BE2C (cell line): ENCODE measurements at regions not wholly inside any gene's neighbourhood (a gene's known extent, or its start where the extent isn't known, plus 50 kb on each side); places are given as distances from the start of the nearest gene placed in this dataset.

Source experiments
- DNase-seq: peaks from one replicate; pipeline ENCODE4 v3.0.0-alpha.2; 2020
- H3K27me3 ChIP-seq: fragments of 250-450 bp; sonication (Bioruptor Pico); 2 replicates; pipeline ENCODE4 v1.5.1; 2020; ENCODE audit warnings: mild to moderate bottlenecking
- H3K36me3 ChIP-seq: fragments of 250-450 bp; sonication (Bioruptor Pico); 2 replicates; pipeline ENCODE4 v1.5.1; 2020; ENCODE audit warnings: mild to moderate bottlenecking
- H3K4me1 ChIP-seq: fragments of 250-450 bp; sonication (Bioruptor Pico); 2 replicates; pipeline ENCODE4 v1.5.1; 2020
- H3K4me3 ChIP-seq: 2 replicates; pipeline ENCODE4 v1.5.1; 2011; ENCODE audit warnings: low read depth, low read length
- H3K9me3 ChIP-seq: fragments of 250-450 bp; sonication (Bioruptor Pico); 2 replicates; pipeline ENCODE4 v1.5.1; 2020
- CTCF ChIP-seq: IDR thresholded peaks from 2 replicates; pipeline ENCODE4 v1.5.1; 2012; ENCODE audit warnings: mild to moderate bottlenecking, low read depth, low read length

- H3K36me3 ChIP-seq, result no peaks in the 10 kb centered on the region
- H3K27me3 ChIP-seq, result peaks cover 4% of the 10 kb centered on the region; the same call in 1 of the 2 replicates
- no peaks in the 10 kb centered on the region for H3K4me1 ChIP-seq
- TF ChIP-seq CTCF, result no peak
- 0 out of 2 replicates have a peak, but pooled peaks cover 2% of the 10 kb centered on the region for H3K9me3 ChIP-seq
- no peak for DNase-seq
- H3K4me3 ChIP-seq, result no peak overlapping the region
Observed at GRCh38 chr11:94254214-94254613, 50.2 kb upstream of the IZUMO1R start.
